GM19455 (cell line): ENCODE measurements at regions not wholly inside any gene's neighbourhood (a gene's known extent, or its start where the extent isn't known, plus 50 kb on each side); places are given as distances from the start of the nearest gene placed in this dataset.

Experiments used
- ATAC-seq: cut with Tn5 transposase; IDR thresholded peaks from one replicate; pipeline ENCODE4 v1.9.1; 2021; ENCODE audit not compliant: unreplicated experiment

GRCh38 chr17:68182011-68182306 is 65.9 kb upstream of the AMZ2 start:
- peak; percentile 30 for ATAC-seq

- ATAC-seq = no peak
These were observed 64.8 kb upstream of the AMZ2 start for GRCh38 chr17:68182940-68183551.

GRCh38 chr17:68184141-68184571 is 63.7 kb upstream of the AMZ2 start:
- no peak for ATAC-seq

- ATAC-seq = peak; percentile 58
These were observed 62.9 kb upstream of the AMZ2 start for GRCh38 chr17:68184816-68185436.

GRCh38 chr17:68185820-68186219 is 62.0 kb upstream of the AMZ2 start:
- ATAC-seq = no peak

- ATAC-seq = no peak
These were observed 57.3 kb upstream of the AMZ2 start for GRCh38 chr17:68190495-68190894.

GRCh38 chr17:68195667-68196393 is 52.0 kb upstream of the AMZ2 start:
- ATAC-seq = no peak

GRCh38 chr17:68196394-68197090 is 51.3 kb upstream of the AMZ2 start:
- ATAC-seq = no peak

- no peak for ATAC-seq
These were observed 50.5 kb upstream of the AMZ2 start for GRCh38 chr17:68197091-68197996.

- ATAC-seq = no peak
These were observed 49.6 kb upstream of the AMZ2 start for GRCh38 chr17:68197997-68198930.
